ENCODE measurements at regions not wholly inside any gene's neighbourhood (a gene's known extent, or its start where the extent isn't known, plus 50 kb on each side); places are given as distances from the start of the nearest gene placed in this dataset.
"Not testable (repeated sequence)": the region's sequence is repeated elsewhere in the genome, so short reads cannot be mapped to it uniquely, and the experiment has no call there.

GRCh38 chr9:75289332-75289731 is 201.0 kb downstream of the OSTF1 start:
- in situ Hi-C loops (cut with HindIII; ENCODE audit: low pct_ligation_motif_present, low sequenced_read_pairs): no loop called here
- no peaks in the 10 kb centered on the region for H3K27me3 ChIP-seq (replicated peaks)
- TF ChIP-seq CTCF (IDR thresholded peaks at IDR 0.05; ENCODE audit: low read depth, low read length, missing control alignments): no peak
- no peak overlapping the region for H3K4me3 ChIP-seq (ENCODE audit: low read depth, low read length)
- no peak for DNase-seq
- no peak overlapping the region for H3K27ac ChIP-seq
- H3K36me3 ChIP-seq (replicated peaks): no peaks in the 10 kb centered on the region

- in situ Hi-C loops (cut with HindIII; ENCODE audit: low pct_ligation_motif_present, low sequenced_read_pairs): no loop called here
- no peak overlapping the region for H3K27ac ChIP-seq
- H3K4me3 ChIP-seq (ENCODE audit: low read depth, low read length): no peak overlapping the region
- H3K36me3 ChIP-seq (replicated peaks): no peaks in the 10 kb centered on the region
- no peaks in the 10 kb centered on the region for H3K27me3 ChIP-seq (replicated peaks)
- DNase-seq: no peak
- TF ChIP-seq CTCF (IDR thresholded peaks at IDR 0.05; ENCODE audit: low read depth, low read length, missing control alignments): no peak
Observed at GRCh38 chr9:75299324-75299723, 211.0 kb downstream of the OSTF1 start.

GRCh38 chr9:75333624-75334023 is 245.3 kb downstream of the OSTF1 start:
- no peak overlapping the region for H3K4me3 ChIP-seq (ENCODE audit: low read depth, low read length)
- no peak for TF ChIP-seq CTCF (IDR thresholded peaks at IDR 0.05; ENCODE audit: low read depth, low read length, missing control alignments)
- no peaks in the 10 kb centered on the region for H3K27me3 ChIP-seq (replicated peaks)
- no peak overlapping the region for H3K27ac ChIP-seq
- in situ Hi-C loops (cut with HindIII; ENCODE audit: low pct_ligation_motif_present, low sequenced_read_pairs): no loop called here
- no peak for DNase-seq
- no peaks in the 10 kb centered on the region for H3K36me3 ChIP-seq (replicated peaks)

- in situ Hi-C loops (cut with HindIII; ENCODE audit: low pct_ligation_motif_present, low sequenced_read_pairs): no loop called here
- no peak for DNase-seq
- Histone ChIP-seq H3K36me3 (replicated peaks) (no peaks in the 10 kb centered on the region), H3K4me3 (ENCODE audit: low read depth, low read length) (no peak overlapping the region), H3K27me3 (replicated peaks) (no peaks in the 10 kb centered on the region), H3K27ac (no peak overlapping the region)
- TF ChIP-seq CTCF (IDR thresholded peaks at IDR 0.05; ENCODE audit: low read depth, low read length, missing control alignments): no peak
Observed at GRCh38 chr9:75358846-75359245, 270.5 kb downstream of the OSTF1 start.

- no peak for DNase-seq
- no peak for TF ChIP-seq CTCF (IDR thresholded peaks at IDR 0.05; ENCODE audit: low read depth, low read length, missing control alignments)
- no peaks in the 10 kb centered on the region for H3K27me3 ChIP-seq (replicated peaks)
- in situ Hi-C loops (cut with HindIII; ENCODE audit: low pct_ligation_motif_present, low sequenced_read_pairs): no loop called here
- no peaks in the 10 kb centered on the region for H3K36me3 ChIP-seq (replicated peaks)
- no peak overlapping the region for H3K4me3 ChIP-seq (ENCODE audit: low read depth, low read length)
- no peak overlapping the region for H3K27ac ChIP-seq
Observed at GRCh38 chr9:75359638-75360037, 271.3 kb downstream of the OSTF1 start.

GRCh38 chr9:75360252-75360651 is 271.9 kb downstream of the OSTF1 start:
- DNase-seq: no peak
- no peak for TF ChIP-seq CTCF (IDR thresholded peaks at IDR 0.05; ENCODE audit: low read depth, low read length, missing control alignments)
- Histone ChIP-seq H3K36me3 (replicated peaks) (no peaks in the 10 kb centered on the region), H3K4me3 (ENCODE audit: low read depth, low read length) (no peak overlapping the region), H3K27me3 (replicated peaks) (no peaks in the 10 kb centered on the region), H3K27ac (no peak overlapping the region)
- in situ Hi-C loops (cut with HindIII; ENCODE audit: low pct_ligation_motif_present, low sequenced_read_pairs): no loop called here

GRCh38 chr9:75362446-75362845 is 274.1 kb downstream of the OSTF1 start:
- H3K36me3 ChIP-seq (replicated peaks); H3K27me3 ChIP-seq (replicated peaks); H3K27ac ChIP-seq; H3K4me3 ChIP-seq (ENCODE audit: low read depth, low read length); DNase-seq; in situ Hi-C loops (cut with HindIII; ENCODE audit: low pct_ligation_motif_present, low sequenced_read_pairs): not testable (repeated sequence)

Data from brain microvascular endothelial cell (primary cell).